ENCODE measurements at regions not wholly inside any gene's neighbourhood (a gene's known extent, or its start where the extent isn't known, plus 50 kb on each side); places are given as distances from the start of the nearest gene placed in this dataset.

DNA sequence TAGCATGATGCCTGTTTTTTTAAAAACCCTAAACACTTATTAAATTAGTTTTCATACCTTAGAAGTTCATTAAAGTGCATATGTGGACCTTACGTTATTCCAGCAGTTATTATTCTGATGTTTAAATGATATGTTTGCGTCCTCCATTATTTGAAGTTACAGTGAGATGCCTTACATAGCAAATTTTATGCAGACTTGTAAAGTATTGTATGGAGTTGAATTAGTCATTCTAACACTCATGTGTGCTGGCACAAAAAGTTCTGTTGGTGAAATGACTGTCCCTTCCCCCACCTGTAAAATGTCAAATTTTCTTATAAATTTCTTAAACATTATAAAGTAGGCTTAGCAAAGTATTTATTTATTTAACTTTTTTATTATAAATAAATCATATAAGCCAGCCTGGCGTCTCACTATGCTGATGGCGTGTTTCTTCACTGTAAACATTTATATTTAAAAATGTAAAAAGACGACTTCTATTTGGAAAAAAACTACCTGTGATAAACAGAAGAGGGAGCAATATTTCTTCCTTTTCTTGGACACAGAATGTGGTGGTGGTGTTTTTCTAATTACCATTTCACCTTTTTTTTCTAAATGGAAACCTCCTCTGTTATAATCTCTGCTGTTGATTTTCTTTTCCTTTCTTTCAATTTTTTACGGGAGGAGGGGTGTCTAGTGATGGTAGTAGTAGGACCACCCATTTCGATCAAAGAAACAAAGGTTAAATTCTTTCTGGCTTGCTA, 155.4 kb downstream of the RFPL4B start:
- ChIA-PET POLR2A (no interaction called here), CTCF (interaction anchor here (0.7 kb wide), 1 partner anchor 27 kb away, joined by 3 read pairs; no protein-coding TSS in a partner anchor), RAD21 (ENCODE audit: low non-redundant PET in 1 of 2, low total read pairs in 2 of 2, uncharacterized antibody in 2 of 2, unreplicated experiment in 2 of 2) (no interaction called here)
- Histone ChIP-seq H3K9me3 (ENCODE audit: control insufficient read depth in 1 of 2, insufficient read depth in 1 of 2, low read depth in 1 of 2, low read length in 2 of 2) (no peaks in the 10 kb centered on the region), H2AFZ (ENCODE audit: low read depth, low read length, poor library complexity, severe bottlenecking) (peak overlapping the region; percentile 63), H3K79me2 (ENCODE audit: insufficient read depth, low read length) (no peaks in the 10 kb centered on the region), H3K4me3 (replicated peaks in 1 of 2; ENCODE audit: low read depth in 1 of 2, low read length in 2 of 2) (no peak overlapping the region), H4K20me1 (ENCODE audit: insufficient read depth) (no peaks in the 10 kb centered on the region), H3K27ac (ENCODE audit: low read depth, low read length) (no peak overlapping the region), H3K4me2 (ENCODE audit: low read length) (no peak overlapping the region), H3K4me1 (ENCODE audit: control insufficient read depth in 1 of 2, insufficient read depth in 2 of 2, low read length in 2 of 2) (no peaks in the 10 kb centered on the region), H3K9me2 (ENCODE audit: insufficient read depth) (no peaks in the 10 kb centered on the region), H3K36me3 (ENCODE audit: control insufficient read depth in 1 of 2, insufficient read depth in 2 of 2, low read length in 2 of 2) (no peaks in the 10 kb centered on the region), H3K27me3 (ENCODE audit: insufficient read depth, low read length) (no peaks in the 10 kb centered on the region), H3K9ac (ENCODE audit: low read length) (no peak overlapping the region)
- no peak for DNase-seq (ENCODE audit: low read depth, low spot score)
- no TSS peak for BruUV-seq (replicated peaks)
- TF ChIP-seq, protein P1, sequence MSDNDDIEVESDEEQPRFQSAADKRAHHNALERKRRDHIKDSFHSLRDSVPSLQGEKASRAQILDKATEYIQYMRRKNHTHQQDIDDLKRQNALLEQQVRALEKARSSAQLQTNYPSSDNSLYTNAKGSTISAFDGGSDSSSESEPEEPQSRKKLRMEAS (IDR thresholded peaks at IDR 0.05), result no peak
- TF ChIP-seq POLR2A (IDR thresholded peaks at IDR 0.05; ENCODE audit: borderline replicate concordance, extremely low read depth, insufficient read depth, insufficient read length) (no peak), ZBTB33 (IDR thresholded peaks at IDR 0.05; ENCODE audit: extremely low read depth, insufficient replicate concordance, low read length) (no peak), YY1 (IDR thresholded peaks at IDR 0.05; ENCODE audit: extremely low read depth, insufficient replicate concordance, low read depth, low read length) (no peak), EZH2 (IDR thresholded peaks at IDR 0.05) (no peak), CEBPB (IDR thresholded peaks at IDR 0.05; ENCODE audit: low read depth) (no peak), TCF7L2 (IDR thresholded peaks at IDR 0.05; ENCODE audit: borderline replicate concordance, extremely low read depth, insufficient read depth, insufficient read length) (no peak), RAD21 (IDR thresholded peaks at IDR 0.05; ENCODE audit: low read depth) (peak; percentile 52), ZNF274 (IDR thresholded peaks at IDR 0.05; ENCODE audit: low read depth, low read length) (no peak)
- TF ChIP-seq, protein P2, sequence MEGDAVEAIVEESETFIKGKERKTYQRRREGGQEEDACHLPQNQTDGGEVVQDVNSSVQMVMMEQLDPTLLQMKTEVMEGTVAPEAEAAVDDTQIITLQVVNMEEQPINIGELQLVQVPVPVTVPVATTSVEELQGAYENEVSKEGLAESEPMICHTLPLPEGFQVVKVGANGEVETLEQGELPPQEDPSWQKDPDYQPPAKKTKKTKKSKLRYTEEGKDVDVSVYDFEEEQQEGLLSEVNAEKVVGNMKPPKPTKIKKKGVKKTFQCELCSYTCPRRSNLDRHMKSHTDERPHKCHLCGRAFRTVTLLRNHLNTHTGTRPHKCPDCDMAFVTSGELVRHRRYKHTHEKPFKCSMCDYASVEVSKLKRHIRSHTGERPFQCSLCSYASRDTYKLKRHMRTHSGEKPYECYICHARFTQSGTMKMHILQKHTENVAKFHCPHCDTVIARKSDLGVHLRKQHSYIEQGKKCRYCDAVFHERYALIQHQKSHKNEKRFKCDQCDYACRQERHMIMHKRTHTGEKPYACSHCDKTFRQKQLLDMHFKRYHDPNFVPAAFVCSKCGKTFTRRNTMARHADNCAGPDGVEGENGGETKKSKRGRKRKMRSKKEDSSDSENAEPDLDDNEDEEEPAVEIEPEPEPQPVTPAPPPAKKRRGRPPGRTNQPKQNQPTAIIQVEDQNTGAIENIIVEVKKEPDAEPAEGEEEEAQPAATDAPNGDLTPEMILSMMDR (IDR thresholded peaks at IDR 0.05 in 2 of 3, conservative IDR thresholded peaks at IDR 0.05 in 1 of 3; ENCODE audit: borderline replicate concordance in 1 of 3, insufficient read depth in 1 of 3, low read depth in 2 of 3, low read length in 2 of 3), result peak; percentile 31 to 49 (median 33); a peak in 4 of 6 replicates
- intact Hi-C loops (cut with micrococcal nuclease), result loop anchor here (2.0 kb wide), 1 partner anchor 1406 kb away; no protein-coding TSS in a partner anchor
- ATAC-seq, result peak; percentile 49
